ENCODE measurements at regions not wholly inside any gene's neighbourhood (a gene's known extent, or its start where the extent isn't known, plus 50 kb on each side); places are given as distances from the start of the nearest gene placed in this dataset.

DNA sequence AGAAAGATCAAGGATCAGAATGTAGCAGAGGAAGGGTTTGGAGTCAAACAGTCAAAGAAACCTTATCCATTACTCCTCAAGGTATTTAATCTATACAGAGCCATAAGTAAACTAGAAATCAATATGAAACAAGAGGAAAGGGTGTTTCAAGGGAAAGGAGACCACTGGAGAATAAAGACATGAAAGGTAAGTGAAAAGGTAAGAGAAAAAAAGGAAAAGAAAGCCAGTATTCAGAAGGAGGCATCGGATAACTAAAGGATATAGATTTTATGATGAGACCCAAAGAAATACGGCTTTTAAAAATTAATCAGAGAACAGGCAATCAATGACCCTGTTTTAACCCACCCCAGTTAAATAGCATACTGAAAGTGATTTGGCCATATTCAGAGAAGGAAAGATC is 438.7 kb upstream of the MIR17HG start:
- Histone ChIP-seq H3K9me3 (ENCODE audit: control insufficient read depth, insufficient read depth, low read length) (no peaks in the 10 kb centered on the region), H3F3A (ENCODE audit: control insufficient read depth, insufficient read depth) (no peaks in the 10 kb centered on the region), H3K4me3 (ENCODE audit: low read length) (no peak overlapping the region), H4K20me1 (ENCODE audit: control insufficient read depth, insufficient read depth, low read depth, low read length) (no peaks in the 10 kb centered on the region), H3K9me2 (replicated peaks; ENCODE audit: control insufficient read depth, low read length) (no peaks in the 10 kb centered on the region), H3K4me2 (ENCODE audit: low read length) (no peak overlapping the region), H3K79me2 (ENCODE audit: control insufficient read depth, low read length) (no peaks in the 10 kb centered on the region), H3K27ac (ENCODE audit: low read depth, low read length) (no peak overlapping the region), H3K36me3 (ENCODE audit: control insufficient read depth, low read length) (no peaks in the 10 kb centered on the region), H3K4me1 (ENCODE audit: control insufficient read depth, low read length) (no peaks in the 10 kb centered on the region), H3K27me3 (ENCODE audit: control insufficient read depth, low read length) (no peaks in the 10 kb centered on the region)
- TF ChIP-seq, protein P1, sequence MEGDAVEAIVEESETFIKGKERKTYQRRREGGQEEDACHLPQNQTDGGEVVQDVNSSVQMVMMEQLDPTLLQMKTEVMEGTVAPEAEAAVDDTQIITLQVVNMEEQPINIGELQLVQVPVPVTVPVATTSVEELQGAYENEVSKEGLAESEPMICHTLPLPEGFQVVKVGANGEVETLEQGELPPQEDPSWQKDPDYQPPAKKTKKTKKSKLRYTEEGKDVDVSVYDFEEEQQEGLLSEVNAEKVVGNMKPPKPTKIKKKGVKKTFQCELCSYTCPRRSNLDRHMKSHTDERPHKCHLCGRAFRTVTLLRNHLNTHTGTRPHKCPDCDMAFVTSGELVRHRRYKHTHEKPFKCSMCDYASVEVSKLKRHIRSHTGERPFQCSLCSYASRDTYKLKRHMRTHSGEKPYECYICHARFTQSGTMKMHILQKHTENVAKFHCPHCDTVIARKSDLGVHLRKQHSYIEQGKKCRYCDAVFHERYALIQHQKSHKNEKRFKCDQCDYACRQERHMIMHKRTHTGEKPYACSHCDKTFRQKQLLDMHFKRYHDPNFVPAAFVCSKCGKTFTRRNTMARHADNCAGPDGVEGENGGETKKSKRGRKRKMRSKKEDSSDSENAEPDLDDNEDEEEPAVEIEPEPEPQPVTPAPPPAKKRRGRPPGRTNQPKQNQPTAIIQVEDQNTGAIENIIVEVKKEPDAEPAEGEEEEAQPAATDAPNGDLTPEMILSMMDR (IDR thresholded peaks at IDR 0.05; ENCODE audit: low read depth, low read length, poor library complexity, severe bottlenecking) = no peak
- no peak for TF ChIP-seq EZH2phosphoT487 (IDR thresholded peaks at IDR 0.05; ENCODE audit: borderline replicate concordance, low read length)

DNA sequence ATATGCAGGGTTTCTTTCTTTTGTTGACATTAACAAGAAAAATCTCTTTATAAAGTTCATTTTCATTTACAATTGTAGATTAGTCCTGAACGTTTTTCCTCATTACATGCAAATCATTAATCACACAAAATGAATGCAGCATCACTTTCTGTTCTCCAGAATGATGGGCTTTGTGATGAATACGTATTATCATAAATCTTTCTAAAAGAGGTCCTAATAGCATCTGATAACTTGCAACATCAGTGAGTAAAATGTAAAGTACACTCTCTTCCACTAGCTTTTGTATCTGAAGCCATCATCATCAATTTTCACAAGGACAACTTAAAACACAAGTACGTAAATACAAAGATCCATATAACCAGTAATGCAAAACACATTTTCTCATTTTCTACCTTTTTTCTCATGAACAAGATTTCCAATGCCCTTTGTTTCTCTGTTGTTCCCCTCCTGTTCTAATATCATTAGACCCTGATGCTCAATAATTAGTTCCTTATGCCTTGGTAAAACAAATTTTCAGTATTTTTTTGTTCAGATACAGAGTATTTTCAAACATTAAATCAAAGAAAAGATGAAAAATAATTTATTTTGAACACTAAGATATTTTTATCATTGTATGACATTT is 437.4 kb upstream of the MIR17HG start:
- H3F3A ChIP-seq (ENCODE audit: control insufficient read depth, insufficient read depth) = no peaks in the 10 kb centered on the region
- no peaks in the 10 kb centered on the region for H4K20me1 ChIP-seq (ENCODE audit: control insufficient read depth, insufficient read depth, low read depth, low read length)
- no peak overlapping the region for H3K4me3 ChIP-seq (ENCODE audit: low read length)
- H3K36me3 ChIP-seq (ENCODE audit: control insufficient read depth, low read length) = no peaks in the 10 kb centered on the region
- H3K4me1 ChIP-seq (ENCODE audit: control insufficient read depth, low read length) = no peaks in the 10 kb centered on the region
- no peak overlapping the region for H3K27ac ChIP-seq (ENCODE audit: low read depth, low read length)
- no peaks in the 10 kb centered on the region for H3K9me2 ChIP-seq (replicated peaks; ENCODE audit: control insufficient read depth, low read length)
- TF ChIP-seq, protein P1 (IDR thresholded peaks at IDR 0.05; ENCODE audit: low read depth, low read length, poor library complexity, severe bottlenecking) = no peak
- no peak for TF ChIP-seq EZH2phosphoT487 (IDR thresholded peaks at IDR 0.05; ENCODE audit: borderline replicate concordance, low read length)
- no peak overlapping the region for H3K4me2 ChIP-seq (ENCODE audit: low read length)
- no peaks in the 10 kb centered on the region for H3K79me2 ChIP-seq (ENCODE audit: control insufficient read depth, low read length)
- H3K9me3 ChIP-seq (ENCODE audit: control insufficient read depth, insufficient read depth, low read length) = no peaks in the 10 kb centered on the region
- H3K27me3 ChIP-seq (ENCODE audit: control insufficient read depth, low read length) = no peaks in the 10 kb centered on the region

DNA sequence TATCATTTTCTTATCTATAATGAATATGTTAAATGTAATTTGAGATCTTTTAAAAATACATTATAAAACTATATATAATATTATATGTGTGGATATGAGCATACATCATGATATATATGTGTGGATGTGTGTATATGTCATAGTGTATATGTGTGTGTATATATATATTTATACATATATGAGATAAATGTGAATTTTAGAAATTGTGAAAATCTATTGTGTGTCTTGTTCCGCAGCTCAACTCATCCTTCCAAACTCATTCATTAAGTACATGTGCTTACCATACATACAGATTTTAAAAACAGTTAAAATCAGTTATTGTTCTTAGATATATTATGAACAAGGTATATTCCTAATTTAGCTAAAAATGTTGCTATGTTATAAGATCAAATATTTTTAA is 435.2 kb upstream of the MIR17HG start:
- Histone ChIP-seq H3K9me3 (ENCODE audit: control insufficient read depth, insufficient read depth, low read length) (no peaks in the 10 kb centered on the region), H3K27ac (ENCODE audit: low read depth, low read length) (no peak overlapping the region), H3K9me2 (replicated peaks; ENCODE audit: control insufficient read depth, low read length) (no peaks in the 10 kb centered on the region), H3K4me1 (ENCODE audit: control insufficient read depth, low read length) (no peaks in the 10 kb centered on the region), H3K79me2 (ENCODE audit: control insufficient read depth, low read length) (no peaks in the 10 kb centered on the region), H3K4me3 (ENCODE audit: low read length) (no peak overlapping the region), H3K4me2 (ENCODE audit: low read length) (no peak overlapping the region), H3F3A (ENCODE audit: control insufficient read depth, insufficient read depth) (no peaks in the 10 kb centered on the region), H4K20me1 (ENCODE audit: control insufficient read depth, insufficient read depth, low read depth, low read length) (no peaks in the 10 kb centered on the region), H3K27me3 (ENCODE audit: control insufficient read depth, low read length) (no peaks in the 10 kb centered on the region), H3K36me3 (ENCODE audit: control insufficient read depth, low read length) (no peaks in the 10 kb centered on the region)
- TF ChIP-seq, protein P1 (IDR thresholded peaks at IDR 0.05; ENCODE audit: low read depth, low read length, poor library complexity, severe bottlenecking) = no peak
- no peak for TF ChIP-seq EZH2phosphoT487 (IDR thresholded peaks at IDR 0.05; ENCODE audit: borderline replicate concordance, low read length)
